Testis (tissue), 2 donors: ENCODE measurements at regions not wholly inside any gene's neighbourhood (a gene's known extent, or its start where the extent isn't known, plus 50 kb on each side); places are given as distances from the start of the nearest gene placed in this dataset.

ENCODE experiments used
- POLR2A ChIP-seq: fragments of 450-650 bp; IDR thresholded peaks from one replicate; pipeline ENCODE4 v1.6.1; 2017; ENCODE audit warnings: antibody characterized with exemption, mild to moderate bottlenecking, moderate library complexity
- TF ChIP-seq, protein P1 (sequence below), 3 experiments: fragments of 450-650 bp in 2 of 3; fragments of 200-600 bp in 1 of 3; sonication (generic) in 1 of 3; IDR thresholded peaks; one replicate each; pipeline ENCODE4 v1.5.1; 2016 to 2019; ENCODE audit warnings: antibody characterized with exemption in 3 of 3, mild to moderate bottlenecking in 2 of 3, moderate library complexity in 1 of 3

DNA sequence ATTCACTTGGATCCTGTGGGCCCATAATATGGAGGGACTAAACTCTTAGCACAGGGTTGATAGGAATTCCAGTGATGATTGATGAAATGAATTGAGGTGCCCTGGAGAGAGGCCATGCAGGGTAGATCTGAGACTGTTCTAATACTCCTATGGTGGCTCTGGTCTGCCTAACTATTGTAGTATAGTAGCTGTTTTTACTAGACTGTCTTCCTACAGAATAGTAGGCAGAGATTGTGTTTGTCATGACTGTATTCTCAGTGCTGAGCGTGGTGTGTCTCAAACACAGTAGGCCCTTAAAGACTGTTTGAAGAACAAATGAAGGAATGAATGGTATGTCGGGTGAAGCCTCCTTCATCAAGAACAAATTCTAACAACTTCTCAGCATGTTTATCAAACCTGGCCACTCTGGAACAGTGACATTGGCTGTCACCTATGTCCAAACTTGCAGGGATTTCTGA is 107.0 kb upstream of the SESN3 start:
- TF ChIP-seq POLR2A: no peak
- TF ChIP-seq, protein P1, sequence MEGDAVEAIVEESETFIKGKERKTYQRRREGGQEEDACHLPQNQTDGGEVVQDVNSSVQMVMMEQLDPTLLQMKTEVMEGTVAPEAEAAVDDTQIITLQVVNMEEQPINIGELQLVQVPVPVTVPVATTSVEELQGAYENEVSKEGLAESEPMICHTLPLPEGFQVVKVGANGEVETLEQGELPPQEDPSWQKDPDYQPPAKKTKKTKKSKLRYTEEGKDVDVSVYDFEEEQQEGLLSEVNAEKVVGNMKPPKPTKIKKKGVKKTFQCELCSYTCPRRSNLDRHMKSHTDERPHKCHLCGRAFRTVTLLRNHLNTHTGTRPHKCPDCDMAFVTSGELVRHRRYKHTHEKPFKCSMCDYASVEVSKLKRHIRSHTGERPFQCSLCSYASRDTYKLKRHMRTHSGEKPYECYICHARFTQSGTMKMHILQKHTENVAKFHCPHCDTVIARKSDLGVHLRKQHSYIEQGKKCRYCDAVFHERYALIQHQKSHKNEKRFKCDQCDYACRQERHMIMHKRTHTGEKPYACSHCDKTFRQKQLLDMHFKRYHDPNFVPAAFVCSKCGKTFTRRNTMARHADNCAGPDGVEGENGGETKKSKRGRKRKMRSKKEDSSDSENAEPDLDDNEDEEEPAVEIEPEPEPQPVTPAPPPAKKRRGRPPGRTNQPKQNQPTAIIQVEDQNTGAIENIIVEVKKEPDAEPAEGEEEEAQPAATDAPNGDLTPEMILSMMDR (IDR thresholded peaks at IDR 0.05): no peak
